ENCODE measurements at regions not wholly inside any gene's neighbourhood (a gene's known extent, or its start where the extent isn't known, plus 50 kb on each side); places are given as distances from the start of the nearest gene placed in this dataset.

- Histone ChIP-seq H3K27ac (ENCODE audit: low read length) (no peak overlapping the region), H3K9me3 (replicated peaks; ENCODE audit: control insufficient read depth, low read depth, low read length) (no peaks in the 10 kb centered on the region), H3K27me3 (ENCODE audit: control insufficient read depth, insufficient read depth, low read length) (peaks cover 3% of the 10 kb centered on the region), H3K36me3 (ENCODE audit: control insufficient read depth, insufficient read depth, low read length) (no peaks in the 10 kb centered on the region), H3K4me1 (ENCODE audit: control insufficient read depth, insufficient read depth, low read length) (no peaks in the 10 kb centered on the region), H3K4me3 (ENCODE audit: low read length) (no peak overlapping the region)
- 3% methylated on average over 7 of the region's 15 CpGs for WGBS (ENCODE audit: insufficient coverage)
- DNase-seq: peak; percentile 61
Observed at GRCh38 chr9:96169484-96169883, 132.5 kb downstream of the HSD17B3 start.

GRCh38 chr9:96168882-96169281 lies 133.1 kb downstream of the HSD17B3 start:
- H3K9me3 ChIP-seq (replicated peaks; ENCODE audit: control insufficient read depth, low read depth, low read length): no peaks in the 10 kb centered on the region
- 72% methylated on average over 9 of the region's 10 CpGs for WGBS (ENCODE audit: insufficient coverage)
- H3K36me3 ChIP-seq (ENCODE audit: control insufficient read depth, insufficient read depth, low read length): no peaks in the 10 kb centered on the region
- H3K4me1 ChIP-seq (ENCODE audit: control insufficient read depth, insufficient read depth, low read length): no peaks in the 10 kb centered on the region
- peaks cover 6% of the 10 kb centered on the region for H3K27me3 ChIP-seq (ENCODE audit: control insufficient read depth, insufficient read depth, low read length)
- no peak overlapping the region for H3K27ac ChIP-seq (ENCODE audit: low read length)
- H3K4me3 ChIP-seq (ENCODE audit: low read length): no peak overlapping the region
- DNase-seq: no peak

GRCh38 chr9:96167011-96167410 lies 135.0 kb downstream of the HSD17B3 start:
- peak; percentile 67 for DNase-seq
- 61% methylated on average over 15 of the region's 15 CpGs for WGBS (ENCODE audit: insufficient coverage)
- H3K27me3 ChIP-seq (ENCODE audit: control insufficient read depth, insufficient read depth, low read length): peaks cover 11% of the 10 kb centered on the region
- H3K36me3 ChIP-seq (ENCODE audit: control insufficient read depth, insufficient read depth, low read length): no peaks in the 10 kb centered on the region
- no peak overlapping the region for H3K27ac ChIP-seq (ENCODE audit: low read length)
- H3K4me3 ChIP-seq (ENCODE audit: low read length): no peak overlapping the region
- H3K4me1 ChIP-seq (ENCODE audit: control insufficient read depth, insufficient read depth, low read length): no peaks in the 10 kb centered on the region
- H3K9me3 ChIP-seq (replicated peaks; ENCODE audit: control insufficient read depth, low read depth, low read length): no peaks in the 10 kb centered on the region

GRCh38 chr9:96164268-96164683 lies 137.7 kb downstream of the HSD17B3 start:
- H3K9me3 ChIP-seq (replicated peaks; ENCODE audit: control insufficient read depth, low read depth, low read length): no peaks in the 10 kb centered on the region
- peaks cover 13% of the 10 kb centered on the region for H3K27me3 ChIP-seq (ENCODE audit: control insufficient read depth, insufficient read depth, low read length)
- H3K27ac ChIP-seq (ENCODE audit: low read length): no peak overlapping the region
- H3K4me3 ChIP-seq (ENCODE audit: low read length): no peak overlapping the region
- no peaks in the 10 kb centered on the region for H3K36me3 ChIP-seq (ENCODE audit: control insufficient read depth, insufficient read depth, low read length)
- no peaks in the 10 kb centered on the region for H3K4me1 ChIP-seq (ENCODE audit: control insufficient read depth, insufficient read depth, low read length)
- DNase-seq: no peak
- 83% methylated on average over 10 of the region's 11 CpGs for WGBS (ENCODE audit: insufficient coverage)

- Histone ChIP-seq H3K4me1 (ENCODE audit: control insufficient read depth, insufficient read depth, low read length) (no peaks in the 10 kb centered on the region), H3K27ac (ENCODE audit: low read length) (no peak overlapping the region), H3K27me3 (ENCODE audit: control insufficient read depth, insufficient read depth, low read length) (peaks cover 10% of the 10 kb centered on the region), H3K9me3 (replicated peaks; ENCODE audit: control insufficient read depth, low read depth, low read length) (no peaks in the 10 kb centered on the region), H3K36me3 (ENCODE audit: control insufficient read depth, insufficient read depth, low read length) (no peaks in the 10 kb centered on the region), H3K4me3 (ENCODE audit: low read length) (no peak overlapping the region)
- no peak for DNase-seq
- WGBS (ENCODE audit: insufficient coverage): 80% methylated on average over 9 of the region's 14 CpGs
Observed at GRCh38 chr9:96163712-96164111, 138.3 kb downstream of the HSD17B3 start.

GRCh38 chr9:96163161-96163560 lies 138.8 kb downstream of the HSD17B3 start:
- no peak overlapping the region for H3K27ac ChIP-seq (ENCODE audit: low read length)
- no peaks in the 10 kb centered on the region for H3K36me3 ChIP-seq (ENCODE audit: control insufficient read depth, insufficient read depth, low read length)
- H3K9me3 ChIP-seq (replicated peaks; ENCODE audit: control insufficient read depth, low read depth, low read length): no peaks in the 10 kb centered on the region
- WGBS (ENCODE audit: insufficient coverage): 80% methylated on average over 1 of the region's 7 CpGs
- H3K4me3 ChIP-seq (ENCODE audit: low read length): no peak overlapping the region
- H3K27me3 ChIP-seq (ENCODE audit: control insufficient read depth, insufficient read depth, low read length): peaks cover 10% of the 10 kb centered on the region
- peak; percentile 40 for DNase-seq
- no peaks in the 10 kb centered on the region for H3K4me1 ChIP-seq (ENCODE audit: control insufficient read depth, insufficient read depth, low read length)

- no peak overlapping the region for H3K27ac ChIP-seq (ENCODE audit: low read length)
- DNase-seq: no peak
- H3K4me1 ChIP-seq (ENCODE audit: control insufficient read depth, insufficient read depth, low read length): peaks cover 2% of the 10 kb centered on the region
- no peak overlapping the region for H3K4me3 ChIP-seq (ENCODE audit: low read length)
- WGBS (ENCODE audit: insufficient coverage): 69% methylated on average over 7 of the region's 7 CpGs
- H3K36me3 ChIP-seq (ENCODE audit: control insufficient read depth, insufficient read depth, low read length): no peaks in the 10 kb centered on the region
- peaks cover 10% of the 10 kb centered on the region for H3K27me3 ChIP-seq (ENCODE audit: control insufficient read depth, insufficient read depth, low read length)
- H3K9me3 ChIP-seq (replicated peaks; ENCODE audit: control insufficient read depth, low read depth, low read length): no peaks in the 10 kb centered on the region
Observed at GRCh38 chr9:96161819-96162218, 140.2 kb downstream of the HSD17B3 start.

GRCh38 chr9:96160866-96161265 lies 141.1 kb downstream of the HSD17B3 start:
- no peak for DNase-seq
- H3K4me3 ChIP-seq (ENCODE audit: low read length): no peak overlapping the region
- peaks cover 10% of the 10 kb centered on the region for H3K27me3 ChIP-seq (ENCODE audit: control insufficient read depth, insufficient read depth, low read length)
- 95% methylated on average over 5 of the region's 5 CpGs for WGBS (ENCODE audit: insufficient coverage)
- H3K9me3 ChIP-seq (replicated peaks; ENCODE audit: control insufficient read depth, low read depth, low read length): no peaks in the 10 kb centered on the region
- no peaks in the 10 kb centered on the region for H3K36me3 ChIP-seq (ENCODE audit: control insufficient read depth, insufficient read depth, low read length)
- no peak overlapping the region for H3K27ac ChIP-seq (ENCODE audit: low read length)
- H3K4me1 ChIP-seq (ENCODE audit: control insufficient read depth, insufficient read depth, low read length): peaks cover 10% of the 10 kb centered on the region

- Histone ChIP-seq H3K4me1 (ENCODE audit: control insufficient read depth, insufficient read depth, low read length) (peaks cover 10% of the 10 kb centered on the region), H3K4me3 (ENCODE audit: low read length) (no peak overlapping the region), H3K9me3 (replicated peaks; ENCODE audit: control insufficient read depth, low read depth, low read length) (no peaks in the 10 kb centered on the region), H3K27me3 (ENCODE audit: control insufficient read depth, insufficient read depth, low read length) (peaks cover 10% of the 10 kb centered on the region), H3K27ac (ENCODE audit: low read length) (no peak overlapping the region), H3K36me3 (ENCODE audit: control insufficient read depth, insufficient read depth, low read length) (no peaks in the 10 kb centered on the region)
- no peak for DNase-seq
- WGBS (ENCODE audit: insufficient coverage): 67% methylated on average over 4 of the region's 6 CpGs
Observed at GRCh38 chr9:96160168-96160567, 141.8 kb downstream of the HSD17B3 start.

GRCh38 chr9:96159596-96159995 lies 142.4 kb downstream of the HSD17B3 start:
- H3K36me3 ChIP-seq (ENCODE audit: control insufficient read depth, insufficient read depth, low read length): no peaks in the 10 kb centered on the region
- no peak for DNase-seq
- peaks cover 10% of the 10 kb centered on the region for H3K27me3 ChIP-seq (ENCODE audit: control insufficient read depth, insufficient read depth, low read length)
- H3K9me3 ChIP-seq (replicated peaks; ENCODE audit: control insufficient read depth, low read depth, low read length): no peaks in the 10 kb centered on the region
- H3K27ac ChIP-seq (ENCODE audit: low read length): no peak overlapping the region
- WGBS (ENCODE audit: insufficient coverage): 89% methylated on average over 4 of the region's 4 CpGs
- no peak overlapping the region for H3K4me3 ChIP-seq (ENCODE audit: low read length)
- peaks cover 10% of the 10 kb centered on the region for H3K4me1 ChIP-seq (ENCODE audit: control insufficient read depth, insufficient read depth, low read length)

GRCh38 chr9:96158909-96159575 lies 142.9 kb downstream of the HSD17B3 start:
- H3K9me3 ChIP-seq (replicated peaks; ENCODE audit: control insufficient read depth, low read depth, low read length): no peaks in the 10 kb centered on the region
- no peak for DNase-seq
- peaks cover 8% of the 10 kb centered on the region for H3K27me3 ChIP-seq (ENCODE audit: control insufficient read depth, insufficient read depth, low read length)
- no peaks in the 10 kb centered on the region for H3K36me3 ChIP-seq (ENCODE audit: control insufficient read depth, insufficient read depth, low read length)
- WGBS (ENCODE audit: insufficient coverage): 100% methylated on average over 1 of the region's 9 CpGs
- H3K4me3 ChIP-seq (ENCODE audit: low read length): no peak overlapping the region
- H3K4me1 ChIP-seq (ENCODE audit: control insufficient read depth, insufficient read depth, low read length): peaks cover 10% of the 10 kb centered on the region
- no peak overlapping the region for H3K27ac ChIP-seq (ENCODE audit: low read length)
